ENCODE measurements at regions not wholly inside any gene's neighbourhood (a gene's known extent, or its start where the extent isn't known, plus 50 kb on each side); places are given as distances from the start of the nearest gene placed in this dataset.

- DNase-seq: no peak
Measured at GRCh38 chr16:11401161-11402050, 56.1 kb downstream of the RMI2 start.

GRCh38 chr16:11402051-11402744 is 56.9 kb downstream of the RMI2 start:
- DNase-seq: no peak

- no peak for DNase-seq
Measured at GRCh38 chr16:11402745-11403533, 57.7 kb downstream of the RMI2 start.

GRCh38 chr16:11403534-11403795 is 58.2 kb downstream of the RMI2 start:
- no peak for DNase-seq

- DNase-seq: no peak
Measured at GRCh38 chr16:11403920-11404319, 58.7 kb downstream of the RMI2 start.

- no peak for DNase-seq
Measured at GRCh38 chr16:11404603-11405002, 59.3 kb downstream of the RMI2 start.

- DNase-seq: peak; percentile 49 to 55
Measured at GRCh38 chr16:11405331-11406176, 60.3 kb downstream of the RMI2 start.

- no peak for DNase-seq
Measured at GRCh38 chr16:11406177-11406560, 60.9 kb downstream of the RMI2 start.

- DNase-seq: peak; percentile 74 to 77
Measured at GRCh38 chr16:11407047-11407982, 62.1 kb downstream of the RMI2 start.

GRCh38 chr16:11408216-11408615 is 63.0 kb downstream of the RMI2 start:
- DNase-seq: no peak

GRCh38 chr16:11409398-11409797 is 64.1 kb downstream of the RMI2 start:
- DNase-seq: no peak

GRCh38 chr16:11410376-11411058 is 65.3 kb downstream of the RMI2 start:
- peak; percentile 91 to 92 for DNase-seq

GRCh38 chr16:11411059-11411550 is 65.8 kb downstream of the RMI2 start:
- DNase-seq: no peak

- no peak for DNase-seq
Measured at GRCh38 chr16:11412175-11412904, 67.1 kb downstream of the RMI2 start.

GRCh38 chr16:11412965-11413887 is 68.0 kb downstream of the RMI2 start:
- no peak for DNase-seq

- DNase-seq: no peak
Measured at GRCh38 chr16:11413907-11414595, 68.8 kb downstream of the RMI2 start.

GRCh38 chr16:11414815-11415775 is 69.8 kb downstream of the RMI2 start:
- DNase-seq: no peak

All from inflammatory macrophage (primary cell).